B cell (primary cell): ENCODE measurements at regions not wholly inside any gene's neighbourhood (a gene's known extent, or its start where the extent isn't known, plus 50 kb on each side); places are given as distances from the start of the nearest gene placed in this dataset.

Experiments
- EZH2 ChIP-seq: IDR thresholded peaks from 2 replicates; pipeline ENCODE4 v1.6.1; 2012; ENCODE audit warnings: borderline replicate concordance, low read depth, mild to moderate bottlenecking, moderate library complexity, low read length; ENCODE audit not compliant: insufficient read depth, poor library complexity, severe bottlenecking
- TF ChIP-seq, protein P1 (sequence below): fragments of 200-600 bp; IDR thresholded peaks from one replicate; pipeline ENCODE4 v1.8.0; 2022; ENCODE audit warnings: antibody characterized with exemption, mild to moderate bottlenecking

DNA sequence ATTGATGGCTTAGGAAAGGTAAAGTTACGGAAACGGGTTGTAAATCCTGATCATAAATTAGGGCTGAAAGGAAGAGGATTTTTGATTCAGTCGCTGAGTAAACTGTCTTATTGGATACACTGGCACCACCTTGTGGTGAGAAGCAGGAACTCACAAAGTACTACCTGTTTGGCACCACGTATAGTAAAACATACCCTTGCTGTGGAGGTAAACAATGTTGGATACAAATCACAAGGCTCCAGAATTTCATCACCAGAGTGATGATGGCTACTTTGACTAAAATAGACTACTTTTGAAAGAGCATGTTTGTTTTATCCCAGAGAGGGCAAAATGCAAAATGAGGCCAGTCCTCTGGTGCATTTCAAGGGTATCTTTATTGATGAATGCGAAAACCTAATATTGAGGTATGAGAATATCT lies 216.9 kb downstream of the IGSF11 start:
- TF ChIP-seq, protein P1, sequence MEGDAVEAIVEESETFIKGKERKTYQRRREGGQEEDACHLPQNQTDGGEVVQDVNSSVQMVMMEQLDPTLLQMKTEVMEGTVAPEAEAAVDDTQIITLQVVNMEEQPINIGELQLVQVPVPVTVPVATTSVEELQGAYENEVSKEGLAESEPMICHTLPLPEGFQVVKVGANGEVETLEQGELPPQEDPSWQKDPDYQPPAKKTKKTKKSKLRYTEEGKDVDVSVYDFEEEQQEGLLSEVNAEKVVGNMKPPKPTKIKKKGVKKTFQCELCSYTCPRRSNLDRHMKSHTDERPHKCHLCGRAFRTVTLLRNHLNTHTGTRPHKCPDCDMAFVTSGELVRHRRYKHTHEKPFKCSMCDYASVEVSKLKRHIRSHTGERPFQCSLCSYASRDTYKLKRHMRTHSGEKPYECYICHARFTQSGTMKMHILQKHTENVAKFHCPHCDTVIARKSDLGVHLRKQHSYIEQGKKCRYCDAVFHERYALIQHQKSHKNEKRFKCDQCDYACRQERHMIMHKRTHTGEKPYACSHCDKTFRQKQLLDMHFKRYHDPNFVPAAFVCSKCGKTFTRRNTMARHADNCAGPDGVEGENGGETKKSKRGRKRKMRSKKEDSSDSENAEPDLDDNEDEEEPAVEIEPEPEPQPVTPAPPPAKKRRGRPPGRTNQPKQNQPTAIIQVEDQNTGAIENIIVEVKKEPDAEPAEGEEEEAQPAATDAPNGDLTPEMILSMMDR, result peak; percentile 88
- TF ChIP-seq EZH2, result no peak
